ENCODE measurements at regions not wholly inside any gene's neighbourhood (a gene's known extent, or its start where the extent isn't known, plus 50 kb on each side); places are given as distances from the start of the nearest gene placed in this dataset.

- Mint-ChIP-seq H3K9me3 (peaks cover 3% of the 10 kb centered on the region), H3K4me1 (no peaks in the 10 kb centered on the region), H3K4me3 (no peak overlapping the region), H3K27me3 (ENCODE audit: low read depth) (no peaks in the 10 kb centered on the region), H3K36me3 (ENCODE audit: low read depth) (no peaks in the 10 kb centered on the region), H3K27ac (ENCODE audit: unreplicated experiment) (no peak overlapping the region)
- no peak for DNase-seq (ENCODE audit: low read depth, low spot score)
- no peak for TF ChIP-seq CTCF (conservative IDR thresholded peaks at IDR 0.05)
These were observed 270.1 kb upstream of the CNTN4 start for GRCh38 chr3:1828519-1828918.

- Mint-ChIP-seq H3K4me1 (no peaks in the 10 kb centered on the region), H3K9me3 (no peaks in the 10 kb centered on the region), H3K27me3 (ENCODE audit: low read depth) (no peaks in the 10 kb centered on the region), H3K4me3 (no peak overlapping the region), H3K27ac (ENCODE audit: unreplicated experiment) (no peak overlapping the region), H3K36me3 (ENCODE audit: low read depth) (no peaks in the 10 kb centered on the region)
- no peak for DNase-seq (ENCODE audit: low read depth, low spot score)
- no peak for TF ChIP-seq CTCF (conservative IDR thresholded peaks at IDR 0.05)
These were observed 267.8 kb upstream of the CNTN4 start for GRCh38 chr3:1830851-1831250.

- Mint-ChIP-seq H3K27me3 (ENCODE audit: low read depth) (no peaks in the 10 kb centered on the region), H3K4me3 (no peak overlapping the region), H3K9me3 (no peaks in the 10 kb centered on the region), H3K27ac (ENCODE audit: unreplicated experiment) (no peak overlapping the region), H3K36me3 (ENCODE audit: low read depth) (no peaks in the 10 kb centered on the region), H3K4me1 (no peaks in the 10 kb centered on the region)
- TF ChIP-seq CTCF (conservative IDR thresholded peaks at IDR 0.05) = no peak
- no peak for DNase-seq (ENCODE audit: low read depth, low spot score)
These were observed 266.3 kb upstream of the CNTN4 start for GRCh38 chr3:1832395-1832794.

- H3K27ac Mint-ChIP-seq (ENCODE audit: unreplicated experiment) = no peak overlapping the region
These were observed 255.6 kb upstream of the CNTN4 start for GRCh38 chr3:1843111-1843510.

GRCh38 chr3:1847571-1847970 lies 251.1 kb upstream of the CNTN4 start:
- Mint-ChIP-seq H3K4me1 (no peaks in the 10 kb centered on the region), H3K36me3 (ENCODE audit: low read depth) (no peaks in the 10 kb centered on the region), H3K9me3 (no peaks in the 10 kb centered on the region), H3K27ac (ENCODE audit: unreplicated experiment) (no peak overlapping the region), H3K27me3 (ENCODE audit: low read depth) (no peaks in the 10 kb centered on the region), H3K4me3 (no peak overlapping the region)
- no peak for DNase-seq (ENCODE audit: low read depth, low spot score)
- no peak for TF ChIP-seq CTCF (conservative IDR thresholded peaks at IDR 0.05)

More at GRCh38 chr3:1843111-1843510, 255.6 kb upstream of the CNTN4 start:
- H3K27me3 Mint-ChIP-seq (ENCODE audit: low read depth) = no peaks in the 10 kb centered on the region
- H3K4me1 Mint-ChIP-seq = no peaks in the 10 kb centered on the region
- H3K36me3 Mint-ChIP-seq (ENCODE audit: low read depth) = no peaks in the 10 kb centered on the region
- H3K4me3 Mint-ChIP-seq = no peak overlapping the region
- H3K9me3 Mint-ChIP-seq = no peaks in the 10 kb centered on the region
- no peak for TF ChIP-seq CTCF (conservative IDR thresholded peaks at IDR 0.05)
- no peak for DNase-seq (ENCODE audit: low read depth, low spot score)

GRCh38 chr3:1848935-1849334 lies 249.7 kb upstream of the CNTN4 start:
- TF ChIP-seq CTCF (conservative IDR thresholded peaks at IDR 0.05) = no peak
- H3K4me1 Mint-ChIP-seq = peaks cover 4% of the 10 kb centered on the region
- DNase-seq (ENCODE audit: low read depth, low spot score) = no peak
- no peaks in the 10 kb centered on the region for H3K9me3 Mint-ChIP-seq
- no peaks in the 10 kb centered on the region for H3K36me3 Mint-ChIP-seq (ENCODE audit: low read depth)
- no peaks in the 10 kb centered on the region for H3K27me3 Mint-ChIP-seq (ENCODE audit: low read depth)
- H3K27ac Mint-ChIP-seq (ENCODE audit: unreplicated experiment) = no peak overlapping the region
- no peak overlapping the region for H3K4me3 Mint-ChIP-seq

All from neural crest cell (in vitro differentiated cells).